ENCODE measurements at regions not wholly inside any gene's neighbourhood (a gene's known extent, or its start where the extent isn't known, plus 50 kb on each side); places are given as distances from the start of the nearest gene placed in this dataset.

- TF ChIP-seq EZH2phosphoT487 (IDR thresholded peaks at IDR 0.05; ENCODE audit: borderline replicate concordance, low read length) = no peak
- no peak for TF ChIP-seq CTCF (IDR thresholded peaks at IDR 0.05; ENCODE audit: low read depth, low read length, poor library complexity, severe bottlenecking)
These were observed 247.7 kb downstream of the ANKRD50 start for GRCh38 chr4:124464836-124465235.

Measured in DOHH2 (cell line).